ENCODE measurements at regions not wholly inside any gene's neighbourhood (a gene's known extent, or its start where the extent isn't known, plus 50 kb on each side); places are given as distances from the start of the nearest gene placed in this dataset.

GRCh38 chr2:186319105-186319504, 167.0 kb upstream of the ZC3H15 start:
- TF ChIP-seq, protein P1, sequence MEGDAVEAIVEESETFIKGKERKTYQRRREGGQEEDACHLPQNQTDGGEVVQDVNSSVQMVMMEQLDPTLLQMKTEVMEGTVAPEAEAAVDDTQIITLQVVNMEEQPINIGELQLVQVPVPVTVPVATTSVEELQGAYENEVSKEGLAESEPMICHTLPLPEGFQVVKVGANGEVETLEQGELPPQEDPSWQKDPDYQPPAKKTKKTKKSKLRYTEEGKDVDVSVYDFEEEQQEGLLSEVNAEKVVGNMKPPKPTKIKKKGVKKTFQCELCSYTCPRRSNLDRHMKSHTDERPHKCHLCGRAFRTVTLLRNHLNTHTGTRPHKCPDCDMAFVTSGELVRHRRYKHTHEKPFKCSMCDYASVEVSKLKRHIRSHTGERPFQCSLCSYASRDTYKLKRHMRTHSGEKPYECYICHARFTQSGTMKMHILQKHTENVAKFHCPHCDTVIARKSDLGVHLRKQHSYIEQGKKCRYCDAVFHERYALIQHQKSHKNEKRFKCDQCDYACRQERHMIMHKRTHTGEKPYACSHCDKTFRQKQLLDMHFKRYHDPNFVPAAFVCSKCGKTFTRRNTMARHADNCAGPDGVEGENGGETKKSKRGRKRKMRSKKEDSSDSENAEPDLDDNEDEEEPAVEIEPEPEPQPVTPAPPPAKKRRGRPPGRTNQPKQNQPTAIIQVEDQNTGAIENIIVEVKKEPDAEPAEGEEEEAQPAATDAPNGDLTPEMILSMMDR (IDR thresholded peaks at IDR 0.05), result no peak
- TF ChIP-seq, protein P2, sequence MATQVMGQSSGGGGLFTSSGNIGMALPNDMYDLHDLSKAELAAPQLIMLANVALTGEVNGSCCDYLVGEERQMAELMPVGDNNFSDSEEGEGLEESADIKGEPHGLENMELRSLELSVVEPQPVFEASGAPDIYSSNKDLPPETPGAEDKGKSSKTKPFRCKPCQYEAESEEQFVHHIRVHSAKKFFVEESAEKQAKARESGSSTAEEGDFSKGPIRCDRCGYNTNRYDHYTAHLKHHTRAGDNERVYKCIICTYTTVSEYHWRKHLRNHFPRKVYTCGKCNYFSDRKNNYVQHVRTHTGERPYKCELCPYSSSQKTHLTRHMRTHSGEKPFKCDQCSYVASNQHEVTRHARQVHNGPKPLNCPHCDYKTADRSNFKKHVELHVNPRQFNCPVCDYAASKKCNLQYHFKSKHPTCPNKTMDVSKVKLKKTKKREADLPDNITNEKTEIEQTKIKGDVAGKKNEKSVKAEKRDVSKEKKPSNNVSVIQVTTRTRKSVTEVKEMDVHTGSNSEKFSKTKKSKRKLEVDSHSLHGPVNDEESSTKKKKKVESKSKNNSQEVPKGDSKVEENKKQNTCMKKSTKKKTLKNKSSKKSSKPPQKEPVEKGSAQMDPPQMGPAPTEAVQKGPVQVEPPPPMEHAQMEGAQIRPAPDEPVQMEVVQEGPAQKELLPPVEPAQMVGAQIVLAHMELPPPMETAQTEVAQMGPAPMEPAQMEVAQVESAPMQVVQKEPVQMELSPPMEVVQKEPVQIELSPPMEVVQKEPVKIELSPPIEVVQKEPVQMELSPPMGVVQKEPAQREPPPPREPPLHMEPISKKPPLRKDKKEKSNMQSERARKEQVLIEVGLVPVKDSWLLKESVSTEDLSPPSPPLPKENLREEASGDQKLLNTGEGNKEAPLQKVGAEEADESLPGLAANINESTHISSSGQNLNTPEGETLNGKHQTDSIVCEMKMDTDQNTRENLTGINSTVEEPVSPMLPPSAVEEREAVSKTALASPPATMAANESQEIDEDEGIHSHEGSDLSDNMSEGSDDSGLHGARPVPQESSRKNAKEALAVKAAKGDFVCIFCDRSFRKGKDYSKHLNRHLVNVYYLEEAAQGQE (IDR thresholded peaks at IDR 0.05; ENCODE audit: insufficient read depth in 1 of 2, low read depth in 2 of 2, low read length in 1 of 2), result no peak
- TF ChIP-seq POLR2AphosphoS5 (IDR thresholded peaks at IDR 0.05; ENCODE audit: low read depth, low read length), result no peak
- TF ChIP-seq TCF7L2 (IDR thresholded peaks at IDR 0.05; ENCODE audit: low read depth, low read length), result no peak

All from Panc1 (cell line).